ENCODE measurements at regions not wholly inside any gene's neighbourhood (a gene's known extent, or its start where the extent isn't known, plus 50 kb on each side); places are given as distances from the start of the nearest gene placed in this dataset.

DNA sequence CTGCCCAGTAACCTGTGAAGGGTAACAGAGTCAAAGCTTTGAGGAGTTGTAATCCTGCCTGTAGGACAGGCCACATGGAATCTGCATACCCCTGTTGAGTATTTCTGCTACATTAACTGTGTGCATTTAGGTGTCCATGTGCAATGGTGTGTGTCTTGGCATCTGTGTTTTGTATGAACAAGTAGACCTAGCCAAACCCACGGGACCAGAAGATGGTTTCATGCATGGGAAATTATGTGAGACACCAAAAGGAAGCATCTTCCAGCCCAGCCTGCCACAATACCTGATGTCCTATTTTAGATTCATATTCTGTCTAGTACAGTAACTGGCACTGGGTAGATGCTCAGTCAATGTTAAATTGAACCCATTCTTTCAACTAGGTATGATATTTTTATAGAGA lies 70.8 kb upstream of the KCND3 start:
- no peak overlapping the region for H3K27ac Mint-ChIP-seq (ENCODE audit: unreplicated experiment)
- no peak for DNase-seq (ENCODE audit: low read depth, low spot score)
- TF ChIP-seq, protein P1, sequence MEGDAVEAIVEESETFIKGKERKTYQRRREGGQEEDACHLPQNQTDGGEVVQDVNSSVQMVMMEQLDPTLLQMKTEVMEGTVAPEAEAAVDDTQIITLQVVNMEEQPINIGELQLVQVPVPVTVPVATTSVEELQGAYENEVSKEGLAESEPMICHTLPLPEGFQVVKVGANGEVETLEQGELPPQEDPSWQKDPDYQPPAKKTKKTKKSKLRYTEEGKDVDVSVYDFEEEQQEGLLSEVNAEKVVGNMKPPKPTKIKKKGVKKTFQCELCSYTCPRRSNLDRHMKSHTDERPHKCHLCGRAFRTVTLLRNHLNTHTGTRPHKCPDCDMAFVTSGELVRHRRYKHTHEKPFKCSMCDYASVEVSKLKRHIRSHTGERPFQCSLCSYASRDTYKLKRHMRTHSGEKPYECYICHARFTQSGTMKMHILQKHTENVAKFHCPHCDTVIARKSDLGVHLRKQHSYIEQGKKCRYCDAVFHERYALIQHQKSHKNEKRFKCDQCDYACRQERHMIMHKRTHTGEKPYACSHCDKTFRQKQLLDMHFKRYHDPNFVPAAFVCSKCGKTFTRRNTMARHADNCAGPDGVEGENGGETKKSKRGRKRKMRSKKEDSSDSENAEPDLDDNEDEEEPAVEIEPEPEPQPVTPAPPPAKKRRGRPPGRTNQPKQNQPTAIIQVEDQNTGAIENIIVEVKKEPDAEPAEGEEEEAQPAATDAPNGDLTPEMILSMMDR (conservative IDR thresholded peaks at IDR 0.05), result no peak
- H3K27me3 Mint-ChIP-seq (ENCODE audit: low read depth), result peaks cover 8% of the 10 kb centered on the region
- no peak overlapping the region for H3K4me3 Mint-ChIP-seq
- H3K36me3 Mint-ChIP-seq (ENCODE audit: low read depth), result no peaks in the 10 kb centered on the region
- peaks cover 6% of the 10 kb centered on the region for H3K4me1 Mint-ChIP-seq
- H3K9me3 Mint-ChIP-seq, result peaks cover 2% of the 10 kb centered on the region

GRCh38 chr1:112061056-112061455 lies 71.6 kb upstream of the KCND3 start:
- H3K36me3 Mint-ChIP-seq (ENCODE audit: low read depth), result no peaks in the 10 kb centered on the region
- H3K27me3 Mint-ChIP-seq (ENCODE audit: low read depth), result peaks cover 8% of the 10 kb centered on the region
- TF ChIP-seq, protein P1 (conservative IDR thresholded peaks at IDR 0.05), result no peak
- DNase-seq (ENCODE audit: low read depth, low spot score), result no peak
- H3K27ac Mint-ChIP-seq (ENCODE audit: unreplicated experiment), result no peak overlapping the region
- H3K4me1 Mint-ChIP-seq, result peaks cover 6% of the 10 kb centered on the region
- H3K9me3 Mint-ChIP-seq, result peaks cover 2% of the 10 kb centered on the region
- H3K4me3 Mint-ChIP-seq, result no peak overlapping the region

DNA sequence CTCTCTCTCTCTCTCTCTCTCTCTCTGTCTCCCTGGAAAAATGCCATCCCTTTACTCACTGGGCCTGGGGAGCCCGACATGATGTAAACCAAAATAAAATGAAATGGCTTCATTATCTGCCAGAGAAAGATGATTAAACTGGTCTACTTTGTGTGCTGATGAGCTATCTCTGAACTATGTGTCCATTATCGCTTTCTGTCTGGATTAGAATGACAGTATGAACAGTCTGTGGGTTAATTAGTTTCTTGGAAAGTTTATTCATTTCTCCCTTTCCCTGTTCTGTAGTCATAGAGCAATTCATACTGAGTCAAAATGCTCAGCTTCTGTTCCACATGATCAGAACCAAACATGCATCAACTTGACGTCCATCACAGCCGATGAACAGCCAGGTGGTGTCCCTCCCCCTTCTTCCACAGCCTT lies 72.4 kb upstream of the KCND3 start:
- no peaks in the 10 kb centered on the region for H3K36me3 Mint-ChIP-seq (ENCODE audit: low read depth)
- no peak overlapping the region for H3K4me3 Mint-ChIP-seq
- TF ChIP-seq, protein P1 (conservative IDR thresholded peaks at IDR 0.05), result no peak
- H3K4me1 Mint-ChIP-seq, result peaks cover 6% of the 10 kb centered on the region
- no peak for DNase-seq (ENCODE audit: low read depth, low spot score)
- peaks cover 2% of the 10 kb centered on the region for H3K9me3 Mint-ChIP-seq
- H3K27ac Mint-ChIP-seq (ENCODE audit: unreplicated experiment), result no peak overlapping the region
- peaks cover 8% of the 10 kb centered on the region for H3K27me3 Mint-ChIP-seq (ENCODE audit: low read depth)

DNA sequence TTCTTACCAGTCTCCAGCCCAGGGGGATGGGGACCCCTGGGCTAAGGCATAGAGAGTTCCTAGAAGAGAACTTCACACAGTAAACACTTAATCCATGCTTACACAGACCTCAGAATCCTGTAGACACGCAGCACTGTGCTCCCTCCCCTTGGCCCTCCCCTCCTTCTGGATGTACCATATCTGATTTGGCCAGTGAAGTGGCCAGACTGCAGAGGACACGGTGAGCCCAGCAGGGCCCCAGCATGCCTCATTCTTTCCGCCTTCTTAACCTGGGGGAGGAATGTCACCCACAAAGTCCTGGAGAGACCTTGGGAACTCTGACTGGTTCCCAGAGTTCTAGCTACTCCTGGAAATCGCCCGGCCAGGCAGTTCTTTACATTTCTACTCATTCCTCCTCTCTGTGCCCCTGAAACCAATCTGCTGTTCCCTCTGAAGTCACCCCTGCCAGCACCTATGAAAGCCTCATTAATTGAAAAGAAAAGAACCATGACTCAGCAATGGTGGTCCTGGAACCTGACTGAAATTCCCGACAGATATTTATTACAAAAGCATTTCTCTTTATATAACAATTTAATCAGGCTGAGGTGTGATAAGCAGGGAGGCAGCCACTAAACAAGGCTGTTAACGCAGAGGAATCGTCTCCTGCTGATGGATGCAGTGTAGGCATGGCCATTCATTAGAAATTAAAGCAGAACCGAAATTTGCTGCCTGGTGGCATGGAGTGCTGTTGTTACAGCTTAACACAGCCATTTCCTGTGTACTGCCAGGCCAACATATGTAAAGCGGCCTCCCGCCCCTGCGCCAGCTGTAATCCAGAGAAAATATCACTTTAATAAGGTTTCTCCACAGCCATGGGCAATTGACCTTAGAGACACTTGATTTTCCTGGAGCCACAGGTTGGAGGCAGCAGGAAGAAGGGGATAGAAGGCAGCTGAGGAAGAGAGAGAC lies 74.6 kb upstream of the KCND3 start:
- H3K4me1 Mint-ChIP-seq, result peaks cover 6% of the 10 kb centered on the region
- H3K9me3 Mint-ChIP-seq, result peaks cover 2% of the 10 kb centered on the region
- no peak for DNase-seq (ENCODE audit: low read depth, low spot score)
- H3K4me3 Mint-ChIP-seq, result no peak overlapping the region
- TF ChIP-seq, protein P1 (conservative IDR thresholded peaks at IDR 0.05), result no peak
- no peaks in the 10 kb centered on the region for H3K36me3 Mint-ChIP-seq (ENCODE audit: low read depth)
- H3K27me3 Mint-ChIP-seq (ENCODE audit: low read depth), result peaks cover 8% of the 10 kb centered on the region
- H3K27ac Mint-ChIP-seq (ENCODE audit: unreplicated experiment), result no peak overlapping the region

- Mint-ChIP-seq H3K4me1 (peaks cover 6% of the 10 kb centered on the region), H3K36me3 (ENCODE audit: low read depth) (no peaks in the 10 kb centered on the region), H3K27me3 (ENCODE audit: low read depth) (peaks cover 12% of the 10 kb centered on the region), H3K4me3 (no peak overlapping the region), H3K9me3 (peaks cover 9% of the 10 kb centered on the region), H3K27ac (ENCODE audit: unreplicated experiment) (no peak overlapping the region)
- no peak for DNase-seq (ENCODE audit: low read depth, low spot score)
- TF ChIP-seq, protein P1 (conservative IDR thresholded peaks at IDR 0.05), result no peak
Observed at GRCh38 chr1:112067989-112068388, 78.5 kb upstream of the KCND3 start.

All from neural crest cell (in vitro differentiated cells).